OCI-LY7 (cell line): ENCODE measurements at regions not wholly inside any gene's neighbourhood (a gene's known extent, or its start where the extent isn't known, plus 50 kb on each side); places are given as distances from the start of the nearest gene placed in this dataset.

Experiments used
- BruUV-seq: library from RNA; stranded (reverse); fragments of 400-500 nt; replicated peaks from 2 replicates; lab custom pipeline; 2021; lab: Mats Ljungman, UMichigan
- CTCF ChIA-PET: fragments of 300-600 bp; sonication (Branson Sonifier 250); formaldehyde crosslinking; loops from one replicate; lab custom pipeline; 2022; ENCODE audit warnings: antibody characterized with exemption; ENCODE audit not compliant: unreplicated experiment; lab: Charles Lee
- POLR2A ChIA-PET: fragments of 300-600 bp; sonication (Branson Sonifier 250); formaldehyde crosslinking; loops from one replicate; lab custom pipeline; 2022; ENCODE audit warnings: antibody characterized with exemption; lab: Charles Lee
- DNase-seq: peaks from one replicate; pipeline ENCODE4 v3.0.0-alpha.2; 2015; ENCODE audit warnings: low spot score
- H2AFZ ChIP-seq: fragments of 200-600 bp; sonication (generic), shearing (Covaris generic); 2 replicates; pipeline ENCODE4 v1.6.1; 2014; ENCODE audit warnings: mild to moderate bottlenecking, antibody characterized with exemption, low read length, moderate library complexity
- H3K27ac ChIP-seq: fragments of 200-600 bp; sonication (generic); 2 replicates; pipeline ENCODE4 v1.5.1; 2014; ENCODE audit warnings: mixed run types, low read depth, mild to moderate bottlenecking, moderate library complexity, low read length, inconsistent platforms; ENCODE audit not compliant: poor library complexity, severe bottlenecking
- H3K36me3 ChIP-seq: fragments of 200-600 bp; sonication (generic); 2 replicates; pipeline ENCODE4 v1.6.1; 2014; ENCODE audit warnings: mild to moderate bottlenecking, antibody characterized with exemption, low read length, moderate library complexity, mixed read lengths; ENCODE audit not compliant: insufficient read depth
- H3K4me1 ChIP-seq: fragments of 200-600 bp; sonication (generic); 2 replicates; pipeline ENCODE4 v1.5.1; 2014; ENCODE audit warnings: mild to moderate bottlenecking, low read length; ENCODE audit not compliant: insufficient read depth, poor library complexity, severe bottlenecking
- H3K4me2 ChIP-seq: fragments of 200-600 bp; sonication (generic); 2 replicates; pipeline ENCODE4 v1.6.1; 2014; ENCODE audit warnings: mild to moderate bottlenecking, low read length
- H3K4me3 ChIP-seq: fragments of 200-600 bp; sonication (generic); 2 replicates; pipeline ENCODE4 v1.5.1; 2014; ENCODE audit warnings: mild to moderate bottlenecking, low read depth, low read length; ENCODE audit not compliant: poor library complexity, severe bottlenecking
- H3K79me2 ChIP-seq: fragments of 200-600 bp; sonication (generic); 2 replicates; pipeline ENCODE4 v1.6.1; 2016; ENCODE audit warnings: low read depth, mild to moderate bottlenecking, low read length, moderate library complexity, mixed read lengths; ENCODE audit not compliant: insufficient read depth
- H3K9me2 ChIP-seq: fragments of 200-600 bp; sonication (generic); 2 replicates; pipeline ENCODE4 v1.6.1; 2016; ENCODE audit warnings: mild to moderate bottlenecking, low read length, mixed read lengths; ENCODE audit not compliant: insufficient read depth
- H3K9me3 ChIP-seq: fragments of 200-600 bp; sonication (generic); 2 replicates; pipeline ENCODE4 v1.6.1; 2014; ENCODE audit warnings: mild to moderate bottlenecking, mixed run types, low read length, mixed read lengths
- H4K20me1 ChIP-seq: fragments of 200-600 bp; sonication (generic); 2 replicates; pipeline ENCODE4 v1.6.1; 2014; ENCODE audit warnings: mild to moderate bottlenecking, antibody characterized with exemption, low read length, moderate library complexity, mixed read lengths; ENCODE audit not compliant: insufficient read depth
- EZH2phosphoT487 ChIP-seq: fragments of 200-600 bp; sonication (generic); IDR thresholded peaks from 2 replicates; pipeline ENCODE4 v1.6.1; 2018; ENCODE audit warnings: low read depth, borderline replicate concordance, mild to moderate bottlenecking, mixed run types, antibody characterized with exemption, low read length, moderate library complexity, mixed read lengths
- intact Hi-C: fragments of 100-400 bp; cut with micrococcal nuclease; formaldehyde crosslinking; loops from one replicate; pipeline ENCODE4 v1.10.0; 2022; ENCODE audit not compliant: unreplicated experiment
- TF ChIP-seq, protein P1 (sequence below): fragments of 200-600 bp; sonication (generic); conservative IDR thresholded peaks from 2 replicates; pipeline ENCODE4 v1.5.1; 2014; ENCODE audit warnings: mild to moderate bottlenecking, antibody characterized with exemption, low read length, moderate library complexity, mixed read lengths

DNA sequence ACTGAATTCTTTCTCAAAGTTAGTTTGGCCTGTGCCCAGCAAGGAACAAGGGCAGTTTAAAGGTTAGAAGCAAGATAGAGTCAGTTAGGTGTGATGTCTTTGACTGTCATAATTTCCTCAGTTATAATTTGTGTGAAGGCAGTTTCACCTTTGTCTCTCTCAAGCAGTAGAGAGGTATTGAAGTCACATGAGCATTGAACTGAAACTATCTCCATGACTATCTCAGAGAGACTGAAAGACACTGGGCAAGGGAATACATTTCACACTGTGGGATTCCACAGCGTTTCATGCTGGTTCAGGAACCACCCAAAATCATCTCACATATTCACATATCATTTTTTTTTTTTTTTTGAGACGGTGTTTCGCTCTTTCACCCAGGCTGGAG lies 366.1 kb downstream of the PREX1 start:
- H2AFZ ChIP-seq, result no peak overlapping the region
- no TSS peak for BruUV-seq
- H3K9me2 ChIP-seq, result no peaks in the 10 kb centered on the region
- no peak overlapping the region for H3K4me2 ChIP-seq
- H4K20me1 ChIP-seq, result no peaks in the 10 kb centered on the region
- peaks cover 5% of the 10 kb centered on the region for H3K4me1 ChIP-seq
- H3K36me3 ChIP-seq, result no peaks in the 10 kb centered on the region
- no peak overlapping the region for H3K27ac ChIP-seq
- no peaks in the 10 kb centered on the region for H3K9me3 ChIP-seq
- intact Hi-C loops, result no loop called here
- TF ChIP-seq EZH2phosphoT487, result no peak
- TF ChIP-seq, protein P1, sequence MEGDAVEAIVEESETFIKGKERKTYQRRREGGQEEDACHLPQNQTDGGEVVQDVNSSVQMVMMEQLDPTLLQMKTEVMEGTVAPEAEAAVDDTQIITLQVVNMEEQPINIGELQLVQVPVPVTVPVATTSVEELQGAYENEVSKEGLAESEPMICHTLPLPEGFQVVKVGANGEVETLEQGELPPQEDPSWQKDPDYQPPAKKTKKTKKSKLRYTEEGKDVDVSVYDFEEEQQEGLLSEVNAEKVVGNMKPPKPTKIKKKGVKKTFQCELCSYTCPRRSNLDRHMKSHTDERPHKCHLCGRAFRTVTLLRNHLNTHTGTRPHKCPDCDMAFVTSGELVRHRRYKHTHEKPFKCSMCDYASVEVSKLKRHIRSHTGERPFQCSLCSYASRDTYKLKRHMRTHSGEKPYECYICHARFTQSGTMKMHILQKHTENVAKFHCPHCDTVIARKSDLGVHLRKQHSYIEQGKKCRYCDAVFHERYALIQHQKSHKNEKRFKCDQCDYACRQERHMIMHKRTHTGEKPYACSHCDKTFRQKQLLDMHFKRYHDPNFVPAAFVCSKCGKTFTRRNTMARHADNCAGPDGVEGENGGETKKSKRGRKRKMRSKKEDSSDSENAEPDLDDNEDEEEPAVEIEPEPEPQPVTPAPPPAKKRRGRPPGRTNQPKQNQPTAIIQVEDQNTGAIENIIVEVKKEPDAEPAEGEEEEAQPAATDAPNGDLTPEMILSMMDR, result no peak
- POLR2A ChIA-PET, result no interaction called here
- H3K79me2 ChIP-seq, result no peaks in the 10 kb centered on the region
- CTCF ChIA-PET, result no interaction called here
- no peak for DNase-seq
- H3K4me3 ChIP-seq, result no peak overlapping the region

DNA sequence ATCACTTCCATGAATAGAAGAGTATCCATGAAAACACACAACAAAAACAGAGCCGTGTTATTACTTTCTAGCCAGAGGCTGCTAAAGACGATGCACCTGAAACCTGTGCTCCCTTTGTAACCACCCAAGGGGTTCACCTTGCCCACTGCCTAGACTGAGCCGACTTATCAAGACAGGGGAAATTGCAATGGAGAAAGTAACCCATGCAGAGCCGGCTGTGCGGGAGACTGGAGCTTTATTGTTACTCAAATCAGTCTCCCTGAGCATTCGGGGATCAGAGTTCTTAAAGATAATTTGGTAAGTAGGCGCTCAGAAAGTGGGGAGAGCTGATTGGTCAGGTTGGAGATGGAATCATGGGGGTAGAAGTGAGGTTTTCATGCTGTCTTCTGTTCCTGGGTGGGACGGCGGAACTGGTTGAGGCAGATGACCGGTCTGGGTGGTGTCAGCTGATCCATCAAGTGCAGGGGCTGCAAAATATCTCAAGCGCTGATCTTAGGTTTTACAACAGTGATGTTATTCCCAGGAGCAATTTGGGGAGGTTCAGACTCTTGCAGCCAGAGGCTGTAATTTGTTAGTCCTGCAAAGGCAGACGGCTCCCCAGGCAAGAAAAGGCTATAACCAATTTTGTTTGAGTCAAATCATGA lies 366.6 kb downstream of the PREX1 start:
- Histone ChIP-seq H3K9me2 (no peaks in the 10 kb centered on the region), H3K79me2 (no peaks in the 10 kb centered on the region), H3K4me3 (no peak overlapping the region), H3K4me2 (no peak overlapping the region), H3K36me3 (no peaks in the 10 kb centered on the region), H3K9me3 (no peaks in the 10 kb centered on the region), H3K4me1 (peaks cover 5% of the 10 kb centered on the region), H2AFZ (no peak overlapping the region), H4K20me1 (no peaks in the 10 kb centered on the region), H3K27ac (no peak overlapping the region)
- ChIA-PET CTCF (no interaction called here), POLR2A (no interaction called here)
- no peak for DNase-seq
- intact Hi-C loops, result no loop called here
- BruUV-seq, result no TSS peak
- no peak for TF ChIP-seq EZH2phosphoT487
- TF ChIP-seq, protein P1, result no peak

DNA sequence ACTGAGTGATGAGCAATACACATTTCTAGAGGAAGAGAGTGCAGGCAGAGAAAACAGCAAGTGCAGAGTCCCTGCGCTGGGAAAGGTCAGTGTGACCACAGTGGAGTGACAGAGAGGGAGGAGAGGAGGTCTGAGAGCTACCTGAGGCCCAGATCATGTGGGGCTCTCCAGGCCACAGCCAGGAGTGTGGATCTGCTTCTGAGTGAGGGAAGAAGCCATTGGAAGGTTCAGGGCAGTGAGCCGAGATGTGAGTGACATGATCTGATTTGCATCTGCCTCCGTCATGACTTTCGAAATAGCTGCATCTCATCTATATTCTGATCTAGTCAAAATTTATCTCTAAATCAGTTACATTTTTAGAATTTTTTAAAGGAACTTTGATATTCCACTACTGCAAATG lies 367.1 kb downstream of the PREX1 start:
- no peak overlapping the region for H3K27ac ChIP-seq
- H4K20me1 ChIP-seq, result no peaks in the 10 kb centered on the region
- ChIA-PET POLR2A (no interaction called here), CTCF (no interaction called here)
- TF ChIP-seq EZH2phosphoT487, result no peak
- TF ChIP-seq, protein P1, result no peak
- no TSS peak for BruUV-seq
- H2AFZ ChIP-seq, result no peak overlapping the region
- H3K36me3 ChIP-seq, result no peaks in the 10 kb centered on the region
- no peaks in the 10 kb centered on the region for H3K79me2 ChIP-seq
- peaks cover 5% of the 10 kb centered on the region for H3K4me1 ChIP-seq
- intact Hi-C loops, result no loop called here
- H3K4me2 ChIP-seq, result no peak overlapping the region
- H3K4me3 ChIP-seq, result no peak overlapping the region
- no peaks in the 10 kb centered on the region for H3K9me2 ChIP-seq
- H3K9me3 ChIP-seq, result no peaks in the 10 kb centered on the region
- DNase-seq, result no peak
